IMR-90 (cell line): ENCODE measurements at regions not wholly inside any gene's neighbourhood (a gene's known extent, or its start where the extent isn't known, plus 50 kb on each side); places are given as distances from the start of the nearest gene placed in this dataset.

ENCODE experiments used
- ATAC-seq: fragments of 200-7000 bp; cut with Tn5 transposase; 2 replicates; pipeline ENCODE4 v1.9.1; 2020; ENCODE audit warnings: low read depth, mild to moderate bottlenecking, moderate library complexity
- BruUV-seq: library from RNA; stranded (reverse); fragments of 400-500 nt; replicated peaks from 2 replicates; lab custom pipeline; 2021; lab: Mats Ljungman, UMichigan
- CTCF ChIA-PET: fragments of 300-600 bp; formaldehyde crosslinking; extraction: SDS; loops from one replicate; lab custom pipeline; 2021; ENCODE audit warnings: antibody characterized with exemption; lab: Yijun Ruan, JAX
- POLR2A ChIA-PET: fragments of 300-600 bp; sonication (Branson Sonifier 250); formaldehyde crosslinking; loops from one replicate; lab custom pipeline; 2022; ENCODE audit warnings: antibody characterized with exemption; ENCODE audit not compliant: unreplicated experiment; lab: Charles Lee
- DNase-seq: peaks from one replicate; pipeline ENCODE4 v3.0.0; 2013
- H2AFZ ChIP-seq: replicated peaks from 2 replicates; pipeline ENCODE3; 2013; ENCODE audit warnings: low read length, mild to moderate bottlenecking; ENCODE audit not compliant: poor library complexity
- H2AK5ac ChIP-seq: 2 replicates; pipeline ENCODE4 v1.6.1; 2013; ENCODE audit warnings: low read depth, low read length, inconsistent platforms
- H2AK9ac ChIP-seq: replicated peaks from 2 replicates; pipeline ENCODE3; 2013; ENCODE audit warnings: mild to moderate bottlenecking, low read depth, low read length, moderate library complexity; ENCODE audit not compliant: poor library complexity
- H2BK120ac ChIP-seq: 2 replicates; pipeline ENCODE4 v1.6.1; 2013; ENCODE audit warnings: low read depth, low read length, inconsistent platforms
- H2BK15ac ChIP-seq: 3 replicates; pipeline ENCODE4 v1.6.1; 2013; ENCODE audit warnings: low read depth, low read length, inconsistent platforms
- H2BK20ac ChIP-seq: 2 replicates; pipeline ENCODE4 v1.6.1; 2013; ENCODE audit warnings: low read depth, mild to moderate bottlenecking, inconsistent platforms, low read length, moderate library complexity
- H2BK5ac ChIP-seq: 2 replicates; pipeline ENCODE4 v1.6.1; 2013; ENCODE audit warnings: mild to moderate bottlenecking, low read depth, low read length, inconsistent platforms; ENCODE audit not compliant: poor library complexity, severe bottlenecking
- H3K14ac ChIP-seq: replicated peaks from 2 replicates; pipeline ENCODE4 v1.6.1; 2013; ENCODE audit warnings: low read depth, low read length, inconsistent platforms
- H3K18ac ChIP-seq: 2 replicates; pipeline ENCODE4 v1.6.1; 2013; ENCODE audit warnings: low read depth, low read length, control low read depth
- H3K23ac ChIP-seq: 2 replicates; pipeline ENCODE4 v1.6.1; 2013; ENCODE audit warnings: low read depth, low read length, inconsistent platforms
- H3K27ac ChIP-seq: 2 replicates; pipeline ENCODE4 v1.5.1; 2013; ENCODE audit warnings: mild to moderate bottlenecking, control low read depth, low read length; ENCODE audit not compliant: insufficient read depth
- H3K27me3 ChIP-seq: 2 replicates; pipeline ENCODE4 v1.6.1; 2013; ENCODE audit warnings: low read length; ENCODE audit not compliant: control insufficient read depth, insufficient read depth
- H3K36me3 ChIP-seq: 2 replicates; pipeline ENCODE4 v1.6.1; 2013; ENCODE audit warnings: low read length, mixed read lengths; ENCODE audit not compliant: control insufficient read depth, insufficient read depth
- H3K4ac ChIP-seq: 2 replicates; pipeline ENCODE4 v1.6.1; 2013; ENCODE audit warnings: low read depth, low read length, inconsistent platforms
- H3K4me1 ChIP-seq: 2 replicates; pipeline ENCODE4 v1.6.1; 2013; ENCODE audit warnings: low read length, mixed read lengths; ENCODE audit not compliant: control insufficient read depth, insufficient read depth
- H3K4me2 ChIP-seq: 2 replicates; pipeline ENCODE4 v1.6.1; 2013; ENCODE audit warnings: low read depth, mild to moderate bottlenecking, control low read depth, low read length, moderate library complexity
- H3K4me3 ChIP-seq: 2 replicates; pipeline ENCODE4 v1.5.1; 2013; ENCODE audit warnings: low read depth, mild to moderate bottlenecking, control low read depth, low read length, moderate library complexity; ENCODE audit not compliant: insufficient read depth
- H3K56ac ChIP-seq: 2 replicates; pipeline ENCODE4 v1.6.1; 2013; ENCODE audit warnings: low read length, inconsistent platforms; ENCODE audit not compliant: insufficient read depth; ENCODE audit errors: extremely low read depth
- H3K79me1 ChIP-seq, 2 experiments: 2 replicates each; pipeline ENCODE4 v1.6.1; 2013; ENCODE audit warnings: low read length in 2 of 2, inconsistent platforms in 1 of 2, low read depth in 1 of 2
- H3K9ac ChIP-seq: 2 replicates; pipeline ENCODE4 v1.6.1; 2013; ENCODE audit warnings: low read depth, low read length, control low read depth
- H3K9me1 ChIP-seq: 2 replicates; pipeline ENCODE4 v1.6.1; 2013; ENCODE audit warnings: low read length, inconsistent platforms; ENCODE audit not compliant: insufficient read depth
- H3K9me3 ChIP-seq: 2 replicates; pipeline ENCODE4 v1.6.1; 2013; ENCODE audit warnings: low read length; ENCODE audit not compliant: control insufficient read depth, insufficient read depth
- H4K20me1 ChIP-seq: 2 replicates; pipeline ENCODE4 v1.6.1; 2013; ENCODE audit warnings: low read length, inconsistent platforms; ENCODE audit not compliant: insufficient read depth
- H4K5ac ChIP-seq: 2 replicates; pipeline ENCODE4 v1.6.1; 2013; ENCODE audit warnings: mild to moderate bottlenecking, low read depth, low read length, control low read depth
- H4K8ac ChIP-seq, 2 experiments: 2 replicates each; pipeline ENCODE4 v1.6.1; 2013; ENCODE audit warnings: low read depth in 2 of 2, low read length in 2 of 2, control low read depth in 1 of 2, inconsistent platforms in 1 of 2
- H4K91ac ChIP-seq: 2 replicates; pipeline ENCODE4 v1.6.1; 2013; ENCODE audit warnings: low read depth, low read length, inconsistent platforms; ENCODE audit not compliant: insufficient read depth
- CEBPB ChIP-seq: IDR thresholded peaks from 2 replicates; pipeline ENCODE4 v1.6.1; 2012; ENCODE audit warnings: low read depth, low read length, improper control_type of control experiment
- CHD1 ChIP-seq: IDR thresholded peaks from 2 replicates; pipeline ENCODE4 v1.6.1; 2012; ENCODE audit warnings: low read depth, low read length, improper control_type of control experiment
- CTCF ChIP-seq: conservative IDR thresholded peaks from 2 replicates; pipeline ENCODE4 v1.5.1; 2012; ENCODE audit warnings: mild to moderate bottlenecking, low read depth, low read length, improper control_type of control experiment
- MAZ ChIP-seq: IDR thresholded peaks from 2 replicates; pipeline ENCODE4 v1.6.1; 2012; ENCODE audit warnings: low read depth, mild to moderate bottlenecking, low read length, improper control_type of control experiment, moderate library complexity, borderline replicate concordance
- MXI1 ChIP-seq: IDR thresholded peaks from 2 replicates; pipeline ENCODE4 v1.6.1; 2012; ENCODE audit warnings: low read depth, mild to moderate bottlenecking, low read length, moderate library complexity, borderline replicate concordance
- WGBS, 2 experiments: methylation state at CpG; one replicate each; pipeline versions ENCODE4 v1.1.5 to v1.1.7; 2013; ENCODE audit warnings: missing lambda C conversion rate in 2 of 2; ENCODE audit not compliant: insufficient read length in 1 of 2; ENCODE audit errors: extremely low coverage in 2 of 2; 5-methylcytosine and 5-hydroxymethylcytosine counted together
- dilution Hi-C: fragments of 300-500 bp; cut with HindIII; formaldehyde crosslinking; loops from one replicate; pipeline ENCODE4 v1.14.3; 2018; ENCODE audit warnings: low sequenced_read_pairs; ENCODE audit not compliant: unreplicated experiment
- in situ Hi-C: fragments of 300-500 bp; cut with MboI; formaldehyde crosslinking; loops from 3 replicates; pipeline ENCODE4 v1.14.3; 2019; ENCODE audit warnings: low sequenced_read_pairs, inconsistent platforms, mixed read lengths
- intact Hi-C: fragments of 100-400 bp; cut with micrococcal nuclease; formaldehyde crosslinking; loops from 2 replicates; pipeline ENCODE4 v1.10.0; 2022

- Histone ChIP-seq H3K9me1 (peaks cover under 1% of the 10 kb centered on the region; the same call in 1 of the 2 replicates), H3K4me3 (no peak overlapping the region), H3K9me3 (no peaks in the 10 kb centered on the region), H2BK5ac (no peak overlapping the region), H3K18ac (no peak overlapping the region), H2AFZ (no peak overlapping the region), H3K79me1 (no peaks in the 10 kb centered on the region), H2AK9ac (no peak overlapping the region), H3K23ac (no peak overlapping the region), H3K9ac (no peak overlapping the region), H2AK5ac (no peak overlapping the region), H3K27me3 (no peaks in the 10 kb centered on the region), H3K4me2 (no peak overlapping the region), H3K27ac (no peak overlapping the region), H4K20me1 (no peaks in the 10 kb centered on the region), H4K91ac (no peak overlapping the region), H3K4me1 (peaks cover 3% of the 10 kb centered on the region; the same call in 1 of the 2 replicates), H2BK15ac (no peak overlapping the region), H2BK20ac (no peak overlapping the region), H3K56ac (no peak overlapping the region), H3K36me3 (no peaks in the 10 kb centered on the region), H3K4ac (no peak overlapping the region; the same call in 1 of the 2 replicates), H3K14ac (peak overlapping the region; percentile 31; the same call in 1 of the 2 replicates), H4K8ac (no peak overlapping the region), H4K5ac (no peak overlapping the region), H2BK120ac (no peak overlapping the region; the same call in 1 of the 2 replicates)
- intact Hi-C loops (no loop called here), in situ Hi-C loops (no loop called here), dilution Hi-C loops (no loop called here)
- no peak for DNase-seq
- WGBS, 2 experiments = no CpG with 5 or more reads among the region's 2 CpGs
- BruUV-seq = no TSS peak
- TF ChIP-seq CEBPB = no peak
- no peak for TF ChIP-seq MAZ
- TF ChIP-seq CTCF = no peak
- no peak for TF ChIP-seq CHD1
- no peak for TF ChIP-seq MXI1
- ATAC-seq = no peak
- ChIA-PET POLR2A (no interaction called here), CTCF (no interaction called here)
These were observed 300.1 kb downstream of the SPRY1 start for GRCh38 chr4:123696687-123697086.
